ENCODE measurements at regions not wholly inside any gene's neighbourhood (a gene's known extent, or its start where the extent isn't known, plus 50 kb on each side); places are given as distances from the start of the nearest gene placed in this dataset.

DNA sequence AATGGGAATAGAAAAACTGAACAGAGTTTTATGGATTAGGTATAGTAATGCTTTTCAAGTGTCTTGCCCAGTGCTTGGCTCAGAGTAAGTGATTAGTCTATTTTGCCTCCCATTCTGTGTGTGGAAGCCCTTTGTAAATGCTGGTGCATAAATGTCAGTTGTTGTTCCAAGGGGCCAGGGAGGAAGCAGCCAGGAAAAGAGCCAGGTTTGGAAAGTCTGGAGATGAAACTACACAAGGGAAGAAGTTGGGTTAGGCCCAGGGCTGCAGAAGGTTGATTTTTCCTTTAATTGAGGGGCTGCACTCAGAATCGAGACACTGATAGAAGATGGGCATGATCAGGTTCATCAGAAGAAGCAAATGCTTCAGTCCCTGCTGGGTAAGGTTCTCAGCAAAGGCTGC is 484.0 kb downstream of the OLFM4 start:
- no peak for DNase-seq (ENCODE audit: low read depth)

DNA sequence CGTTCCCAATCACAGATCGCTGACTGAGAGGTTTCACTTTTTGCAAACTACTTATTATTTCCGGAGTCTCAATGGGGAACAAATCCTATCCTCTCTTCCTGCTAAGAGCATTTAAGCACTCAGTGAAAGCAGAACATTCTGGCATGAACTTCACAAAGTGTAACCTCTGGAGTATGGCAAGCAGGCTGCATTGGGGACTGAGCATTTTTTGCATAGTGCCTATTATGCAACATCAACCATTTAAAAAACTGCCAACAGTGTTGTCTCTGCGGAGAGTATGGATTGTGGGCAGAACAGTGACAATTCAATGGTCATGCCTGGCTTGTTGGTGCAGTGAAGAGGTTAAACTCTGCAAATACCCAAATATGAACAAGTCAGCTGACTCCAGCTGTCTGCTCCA is 484.6 kb downstream of the OLFM4 start:
- DNase-seq (ENCODE audit: low read depth), result no peak

DNA sequence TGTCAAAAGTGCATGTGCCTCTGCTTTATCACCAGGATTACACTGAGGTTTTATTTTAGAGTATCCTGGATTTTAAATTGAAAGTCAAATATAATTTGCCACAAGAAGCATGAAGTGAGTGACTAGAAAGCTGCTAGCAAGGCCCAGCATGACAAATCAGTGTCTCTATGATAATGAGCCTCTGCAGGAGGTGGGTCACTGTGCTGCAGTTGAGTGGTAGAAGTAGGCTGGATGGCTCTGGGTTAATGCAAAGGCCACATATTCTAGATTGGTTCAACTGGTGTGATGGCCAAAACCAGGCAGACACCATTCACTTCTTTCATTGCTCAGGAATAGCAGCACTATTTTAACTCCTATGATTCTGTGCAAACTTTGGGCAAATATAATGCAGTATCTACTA is 491.5 kb downstream of the OLFM4 start:
- no peak for DNase-seq (ENCODE audit: low read depth)

GRCh38 chr13:53522034-53522433 is 493.4 kb downstream of the OLFM4 start:
- no peak for DNase-seq (ENCODE audit: low read depth)

DNA sequence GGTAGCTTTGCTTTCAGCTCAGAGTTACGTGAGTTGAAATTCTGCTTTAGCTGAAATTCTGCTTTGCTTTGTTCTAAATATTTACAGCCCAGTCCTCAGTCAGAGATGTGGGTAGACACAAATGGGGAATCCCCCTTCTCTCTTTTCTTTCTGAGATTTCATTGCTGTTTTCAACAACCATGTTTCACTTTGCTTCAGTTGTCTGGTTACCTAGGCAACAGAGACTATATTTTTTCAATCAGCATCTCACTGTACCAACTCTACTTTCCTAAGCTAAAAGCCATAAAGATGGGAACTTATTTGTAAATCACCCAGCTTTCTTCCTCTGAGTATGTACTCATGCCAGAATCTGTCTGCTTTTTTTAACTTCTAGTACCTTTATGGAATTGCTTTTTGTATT is 509.0 kb downstream of the OLFM4 start:
- no peak for DNase-seq (ENCODE audit: low read depth)

DNA sequence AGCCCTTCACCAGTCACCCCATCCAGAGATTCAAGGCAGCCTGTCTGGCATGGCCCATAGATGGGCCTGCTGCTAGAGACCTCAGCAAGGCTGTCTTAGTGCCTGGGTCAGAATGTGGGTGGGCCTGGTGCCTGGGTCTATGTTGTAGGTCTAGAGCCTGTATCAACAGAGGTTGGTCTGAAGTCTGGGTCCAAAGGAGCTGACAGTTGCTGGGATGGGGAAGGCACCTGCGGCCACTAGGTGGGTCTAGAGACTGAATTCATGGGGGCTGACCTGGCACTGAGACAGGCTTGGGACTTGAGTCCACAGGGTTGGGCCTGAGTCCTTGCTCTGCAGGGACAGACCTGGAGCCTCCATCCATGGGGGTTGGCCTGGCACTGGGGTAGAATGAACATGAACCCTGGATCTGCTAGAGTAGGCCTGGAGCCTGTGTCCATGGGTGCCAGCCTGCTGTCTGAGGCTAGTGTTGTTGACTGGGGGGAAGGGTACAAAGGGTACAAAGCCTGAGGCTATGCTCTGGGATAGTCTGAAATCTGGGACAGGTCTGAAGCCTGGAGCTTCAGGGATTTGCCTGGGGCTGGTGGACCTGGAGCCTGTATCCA is 516.8 kb downstream of the OLFM4 start:
- no peak for DNase-seq (ENCODE audit: low read depth)

DNA sequence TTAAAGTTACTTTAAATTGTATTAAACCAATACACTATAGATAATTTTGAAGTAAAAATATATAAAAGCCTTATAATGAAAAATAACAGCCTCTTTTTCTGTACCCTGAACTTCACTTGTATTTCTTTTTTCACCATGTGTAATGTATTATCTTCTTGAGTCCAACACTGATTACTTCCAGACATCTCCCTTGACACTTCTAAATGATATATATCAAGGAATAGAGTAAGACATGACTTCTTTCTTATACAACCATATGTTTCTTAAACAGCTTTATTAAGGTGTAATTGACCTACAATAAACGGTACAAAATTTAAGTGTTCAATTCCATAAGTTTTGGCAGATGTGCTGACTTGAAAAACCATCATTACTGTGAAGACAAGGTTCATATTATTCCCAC is 531.9 kb downstream of the OLFM4 start:
- no peak for DNase-seq (ENCODE audit: low read depth)

GRCh38 chr13:53562419-53562818 is 533.8 kb downstream of the OLFM4 start:
- no peak for DNase-seq (ENCODE audit: low read depth)

- DNase-seq (ENCODE audit: low read depth), result no peak
Observed at GRCh38 chr13:53568491-53568890, 539.9 kb downstream of the OLFM4 start.

DNA sequence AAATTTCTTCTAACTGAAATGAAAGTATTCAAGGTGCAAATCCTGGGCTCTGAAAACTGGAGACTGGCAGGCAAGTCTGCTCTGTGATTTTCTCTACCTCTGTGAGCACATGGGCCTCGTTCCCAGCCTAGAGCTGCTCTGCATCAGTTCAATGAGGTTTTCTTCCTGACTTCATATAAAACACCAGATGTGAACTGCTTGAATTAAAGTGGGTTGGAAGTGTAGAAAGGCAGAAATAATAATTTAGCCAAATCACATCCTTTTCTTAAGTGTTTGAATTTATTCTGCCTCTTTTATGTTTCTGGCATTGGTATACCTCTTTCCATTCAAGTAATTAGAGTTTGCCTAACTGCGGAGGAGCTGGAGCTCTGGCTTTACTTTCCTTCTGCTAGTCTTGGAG is 540.8 kb downstream of the OLFM4 start:
- no peak for DNase-seq (ENCODE audit: low read depth)

DNA sequence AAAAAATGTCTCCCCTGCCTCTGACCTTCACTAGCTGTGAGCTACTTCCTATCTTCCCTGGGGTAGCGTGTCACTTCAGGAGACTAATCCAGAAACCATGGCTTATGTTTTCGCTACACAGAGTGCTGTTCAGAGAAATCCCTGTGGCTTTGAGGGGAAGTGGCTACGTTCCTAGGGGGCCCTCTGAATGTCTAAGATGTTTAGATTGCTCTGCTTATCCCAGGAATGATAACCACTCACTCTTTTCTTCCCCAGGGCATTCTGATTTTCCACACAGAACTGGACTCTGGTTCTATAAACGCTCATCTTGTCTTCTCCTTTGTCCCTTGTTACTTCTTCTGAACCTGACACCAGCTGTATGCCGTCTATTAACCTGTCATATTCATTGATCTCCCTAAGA is 572.5 kb downstream of the OLFM4 start:
- DNase-seq (ENCODE audit: low read depth), result no peak

- DNase-seq (ENCODE audit: low read depth), result no peak
Observed at GRCh38 chr13:53605326-53605725, 576.7 kb downstream of the OLFM4 start.

DNA sequence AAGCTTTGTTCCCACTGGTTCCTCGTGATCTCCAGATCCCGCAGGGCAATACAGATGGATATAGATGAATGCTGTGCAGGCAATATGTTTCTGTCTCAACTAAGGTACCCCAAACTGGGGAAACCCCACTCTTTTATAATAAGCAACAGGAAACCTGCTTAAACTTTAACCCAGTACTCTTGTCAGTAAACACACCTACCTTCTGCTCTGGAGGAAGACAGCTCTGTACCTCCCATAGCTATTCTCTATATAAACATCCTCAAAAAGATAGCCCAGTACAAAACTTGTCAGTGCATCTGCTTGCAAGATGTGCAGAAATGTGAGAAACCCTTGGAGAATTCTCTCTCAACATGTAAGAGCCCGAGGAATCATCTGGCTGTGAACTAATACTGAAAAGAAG is 583.6 kb downstream of the OLFM4 start:
- no peak for DNase-seq (ENCODE audit: low read depth)

DNA sequence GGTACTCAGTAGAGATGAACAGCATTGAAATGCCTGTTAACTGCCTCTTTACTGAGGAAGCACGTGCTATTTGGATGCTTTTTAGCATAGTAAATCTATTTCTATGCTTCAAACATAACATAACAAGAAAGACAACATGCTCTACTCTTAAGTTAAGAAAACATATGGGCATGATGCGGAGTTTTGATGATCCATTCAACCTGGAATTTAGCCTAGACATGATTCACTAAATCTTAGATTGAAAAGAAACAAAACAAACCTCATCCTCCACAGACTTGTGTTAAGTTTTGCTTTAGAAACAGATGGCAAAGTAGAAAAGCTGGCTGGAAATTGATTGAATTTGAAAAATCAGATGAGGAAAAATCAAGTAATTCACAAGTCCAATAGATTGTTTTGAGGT is 593.8 kb downstream of the OLFM4 start:
- DNase-seq (ENCODE audit: low read depth), result peak; percentile 2

DNA sequence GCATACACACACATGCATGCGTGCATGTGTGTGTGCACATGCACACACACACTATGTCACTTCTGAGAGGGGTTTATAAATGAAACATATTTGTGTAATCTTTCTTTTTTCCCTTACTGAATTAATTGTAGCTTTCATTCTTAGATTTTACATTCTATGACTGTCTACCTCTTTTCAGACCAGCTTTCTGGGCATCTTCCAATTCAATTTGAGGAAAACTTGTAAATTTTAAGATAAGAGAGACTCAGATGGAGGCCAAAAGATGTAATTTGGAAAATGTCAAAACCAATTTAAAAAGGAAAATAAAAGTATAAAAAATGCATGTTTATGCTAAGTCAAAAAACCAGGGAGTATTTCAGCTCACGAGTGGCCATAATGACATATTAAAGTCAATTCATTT is 594.5 kb downstream of the OLFM4 start:
- no peak for DNase-seq (ENCODE audit: low read depth)

DNA sequence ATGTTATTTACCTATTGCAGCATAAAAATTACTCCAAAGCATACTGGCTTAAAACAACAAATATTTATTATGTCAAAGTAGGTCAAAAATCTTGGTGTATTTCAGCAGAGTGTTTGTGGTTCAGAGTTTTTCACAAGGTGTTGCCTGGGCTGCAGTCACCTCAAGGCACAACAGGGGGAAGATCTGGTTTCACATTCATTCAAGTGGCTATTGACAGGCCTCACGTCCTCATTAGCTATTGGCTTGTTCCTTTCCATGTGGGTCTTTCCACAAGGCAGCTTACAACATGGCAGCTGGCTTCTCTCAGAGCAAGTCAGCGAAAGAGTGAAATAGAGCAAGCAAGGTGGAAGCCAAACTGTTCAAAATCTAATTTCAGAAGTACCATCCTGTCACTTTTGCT is 602.9 kb downstream of the OLFM4 start:
- no peak for DNase-seq (ENCODE audit: low read depth)

DNA sequence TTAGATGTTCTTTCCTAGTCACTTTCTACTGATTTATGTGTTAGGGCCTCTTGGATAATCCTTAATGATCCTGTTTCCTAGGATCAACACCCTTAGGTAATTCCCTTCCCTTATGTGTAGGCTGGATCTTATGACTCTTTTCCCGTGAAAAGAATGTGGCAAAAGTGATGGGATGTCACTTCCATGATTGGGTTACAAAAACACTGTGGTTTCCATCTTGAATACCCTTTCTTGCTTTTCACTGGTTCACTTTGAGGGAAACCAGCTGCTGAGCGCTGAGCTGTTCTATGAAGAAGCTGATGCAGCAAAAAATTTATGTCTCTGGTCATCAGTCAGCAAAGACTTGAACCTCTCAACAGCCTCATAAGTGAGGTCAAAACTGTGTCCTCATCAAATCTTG is 609.4 kb downstream of the OLFM4 start:
- DNase-seq (ENCODE audit: low read depth), result no peak

DNA sequence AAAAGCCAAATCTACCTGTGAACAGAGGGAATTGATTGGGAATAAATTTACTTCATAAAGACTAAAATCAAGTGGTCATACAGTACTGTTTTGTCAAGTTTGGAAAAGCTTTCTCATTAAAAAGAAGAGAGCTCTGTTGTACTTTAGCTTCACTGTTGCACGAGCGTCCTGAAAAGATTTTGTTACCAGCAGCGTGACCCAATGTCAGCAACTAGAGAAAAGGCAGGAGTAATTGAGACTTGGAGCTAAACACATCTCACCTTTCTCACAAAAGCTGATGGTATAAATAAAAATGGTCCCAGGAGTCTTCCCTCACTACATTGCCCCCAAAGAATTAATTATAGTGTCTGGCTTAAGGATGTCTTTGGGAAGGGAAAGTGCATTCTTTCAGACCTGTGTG is 613.7 kb downstream of the OLFM4 start:
- DNase-seq (ENCODE audit: low read depth), result no peak

GRCh38 chr13:53648673-53649072 is 620.1 kb downstream of the OLFM4 start:
- no peak for DNase-seq (ENCODE audit: low read depth)

GRCh38 chr13:53672005-53672404 is 643.4 kb downstream of the OLFM4 start:
- DNase-seq (ENCODE audit: low read depth), result no peak

DNA sequence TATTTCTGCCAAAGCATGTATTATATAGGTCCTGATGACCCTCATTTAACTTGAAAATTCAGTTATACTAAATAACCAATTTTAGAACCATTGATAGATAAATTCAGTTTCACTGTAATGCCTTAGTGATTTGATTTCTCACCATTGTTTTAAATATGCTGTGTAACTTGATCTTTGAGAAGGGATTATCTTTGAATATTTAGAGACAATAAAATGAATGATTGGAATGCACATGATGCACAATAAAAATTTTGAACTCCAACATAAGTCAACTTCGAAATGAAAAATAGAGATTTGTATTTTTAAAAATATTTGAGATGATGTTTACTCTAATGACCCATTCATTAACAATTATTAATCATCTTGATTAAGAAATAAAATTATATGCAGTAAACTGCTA is 654.5 kb downstream of the OLFM4 start:
- no peak for DNase-seq (ENCODE audit: low read depth)

DNA sequence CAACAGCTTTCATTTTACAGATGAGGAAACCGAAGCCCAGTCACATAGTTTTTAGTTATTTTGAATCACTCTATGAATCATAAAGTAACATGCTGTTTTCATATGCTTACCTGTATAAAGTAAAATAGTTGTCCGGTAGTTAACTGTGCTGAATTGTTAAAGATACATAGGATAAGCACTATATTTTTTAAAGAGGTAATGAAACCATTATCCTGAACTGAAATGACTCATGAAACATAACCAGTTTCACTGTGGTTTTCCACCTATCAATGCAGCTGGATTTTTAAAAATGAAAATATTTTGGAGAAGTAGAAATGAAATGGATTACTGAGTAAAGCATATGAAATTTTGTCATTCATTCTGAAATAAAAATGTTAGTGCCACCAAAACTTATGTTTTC is 655.0 kb downstream of the OLFM4 start:
- DNase-seq (ENCODE audit: low read depth), result no peak

GRCh38 chr13:53691417-53691816 is 662.8 kb downstream of the OLFM4 start:
- no peak for DNase-seq (ENCODE audit: low read depth)

- DNase-seq (ENCODE audit: low read depth), result no peak
Observed at GRCh38 chr13:53694814-53695532, 666.4 kb downstream of the OLFM4 start.

Data from HS-5 (cell line).